Endothelial cell of umbilical vein (primary cell): ENCODE measurements at regions not wholly inside any gene's neighbourhood (a gene's known extent, or its start where the extent isn't known, plus 50 kb on each side); places are given as distances from the start of the nearest gene placed in this dataset.

Source experiments
- EZH2 ChIP-seq: IDR thresholded peaks from 2 replicates; pipeline ENCODE4 v1.6.1; 2012; ENCODE audit warnings: borderline replicate concordance, low read depth, mild to moderate bottlenecking, moderate library complexity, low read length, inconsistent platforms; ENCODE audit not compliant: severe bottlenecking
- FOS ChIP-seq: IDR thresholded peaks from 2 replicates; pipeline ENCODE4 v1.6.1; 2011; ENCODE audit warnings: mild to moderate bottlenecking, low read length, moderate library complexity, borderline replicate concordance; ENCODE audit not compliant: insufficient read depth
- GATA2 ChIP-seq: IDR thresholded peaks from 2 replicates; pipeline ENCODE4 v1.7.0; 2011; ENCODE audit warnings: low read depth, mild to moderate bottlenecking, moderate library complexity, mixed read lengths, low read length; ENCODE audit not compliant: insufficient read length, insufficient read depth
- JUN ChIP-seq: IDR thresholded peaks from 2 replicates; pipeline ENCODE4 v1.6.1; 2011; ENCODE audit warnings: borderline replicate concordance, low read depth; ENCODE audit not compliant: insufficient read length, insufficient read depth
- MYC ChIP-seq: IDR thresholded peaks from one replicate; pipeline ENCODE4 v1.6.1; 2011; ENCODE audit warnings: mild to moderate bottlenecking, low read depth, low read length
- POLR2A ChIP-seq: IDR thresholded peaks from 2 replicates; pipeline ENCODE4 v1.6.1; 2012; ENCODE audit warnings: low read depth, mild to moderate bottlenecking, control low read depth, low read length
- POLR2AphosphoS5 ChIP-seq: IDR thresholded peaks from 2 replicates; pipeline ENCODE4 v1.6.1; 2012; ENCODE audit warnings: low read depth, mild to moderate bottlenecking, control low read depth, low read length, moderate library complexity; ENCODE audit not compliant: insufficient read depth
- TF ChIP-seq, protein P1 (sequence below), 2 donors: IDR thresholded peaks; 1 replicate in 1 of 2; 2 replicates in 1 of 2; pipeline ENCODE4 v1.5.1; 2011; ENCODE audit warnings: low read length in 2 of 2, mild to moderate bottlenecking in 2 of 2, moderate library complexity in 2 of 2, control low read depth in 1 of 2, inconsistent platforms in 1 of 2, low read depth in 1 of 2; ENCODE audit not compliant: insufficient read depth in 1 of 2; ENCODE audit errors: extremely low read depth in 1 of 2
- TF ChIP-seq, protein P2 (sequence below): IDR thresholded peaks from 2 replicates; pipeline ENCODE4 v1.6.1; 2011; ENCODE audit not compliant: insufficient read depth, insufficient read length

DNA sequence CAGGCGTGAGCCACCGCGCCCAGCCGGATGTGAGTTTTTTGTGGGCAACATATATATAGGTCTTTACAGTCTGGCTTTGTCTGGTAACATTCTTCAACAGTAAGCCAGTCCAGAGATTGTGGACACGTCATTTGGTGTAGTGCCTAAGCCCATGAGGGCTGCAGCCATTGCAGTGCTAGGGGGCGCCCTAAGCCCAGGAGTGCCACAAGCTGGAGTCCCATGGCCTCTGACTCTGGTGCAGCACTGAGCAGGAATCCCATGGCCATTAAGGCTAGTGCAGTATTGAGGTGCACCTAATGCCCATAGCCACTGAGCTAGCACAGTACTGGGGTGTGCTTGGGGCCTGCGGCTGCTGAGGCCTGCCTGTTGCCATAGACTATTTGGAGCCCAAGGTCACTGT is 136.4 kb upstream of the NDN start:
- TF ChIP-seq, protein P1, sequence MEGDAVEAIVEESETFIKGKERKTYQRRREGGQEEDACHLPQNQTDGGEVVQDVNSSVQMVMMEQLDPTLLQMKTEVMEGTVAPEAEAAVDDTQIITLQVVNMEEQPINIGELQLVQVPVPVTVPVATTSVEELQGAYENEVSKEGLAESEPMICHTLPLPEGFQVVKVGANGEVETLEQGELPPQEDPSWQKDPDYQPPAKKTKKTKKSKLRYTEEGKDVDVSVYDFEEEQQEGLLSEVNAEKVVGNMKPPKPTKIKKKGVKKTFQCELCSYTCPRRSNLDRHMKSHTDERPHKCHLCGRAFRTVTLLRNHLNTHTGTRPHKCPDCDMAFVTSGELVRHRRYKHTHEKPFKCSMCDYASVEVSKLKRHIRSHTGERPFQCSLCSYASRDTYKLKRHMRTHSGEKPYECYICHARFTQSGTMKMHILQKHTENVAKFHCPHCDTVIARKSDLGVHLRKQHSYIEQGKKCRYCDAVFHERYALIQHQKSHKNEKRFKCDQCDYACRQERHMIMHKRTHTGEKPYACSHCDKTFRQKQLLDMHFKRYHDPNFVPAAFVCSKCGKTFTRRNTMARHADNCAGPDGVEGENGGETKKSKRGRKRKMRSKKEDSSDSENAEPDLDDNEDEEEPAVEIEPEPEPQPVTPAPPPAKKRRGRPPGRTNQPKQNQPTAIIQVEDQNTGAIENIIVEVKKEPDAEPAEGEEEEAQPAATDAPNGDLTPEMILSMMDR (IDR thresholded peaks at IDR 0.05; ENCODE audit: extremely low read depth in 1 of 2, insufficient read depth in 1 of 2, low read depth in 1 of 2, low read length in 2 of 2), result no peak
- TF ChIP-seq EZH2, result no peak
- TF ChIP-seq POLR2A, result no peak
- no peak for TF ChIP-seq FOS
- no peak for TF ChIP-seq JUN
- TF ChIP-seq POLR2AphosphoS5, result no peak
- TF ChIP-seq, protein P2, sequence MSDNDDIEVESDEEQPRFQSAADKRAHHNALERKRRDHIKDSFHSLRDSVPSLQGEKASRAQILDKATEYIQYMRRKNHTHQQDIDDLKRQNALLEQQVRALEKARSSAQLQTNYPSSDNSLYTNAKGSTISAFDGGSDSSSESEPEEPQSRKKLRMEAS, result no peak
- TF ChIP-seq GATA2, result no peak
- no peak for TF ChIP-seq MYC
